ENCODE measurements at regions not wholly inside any gene's neighbourhood (a gene's known extent, or its start where the extent isn't known, plus 50 kb on each side); places are given as distances from the start of the nearest gene placed in this dataset.
"Not testable (repeated sequence)": the region's sequence is repeated elsewhere in the genome, so short reads cannot be mapped to it uniquely, and the experiment has no call there.

GRCh38 chr10:78212060-78212785, 178.6 kb downstream of the RPS24 start:
- DNase-seq: peak; percentile 24

GRCh38 chr10:78212786-78213175, 179.1 kb downstream of the RPS24 start:
- no peak for DNase-seq

- no peak for DNase-seq
Measured at GRCh38 chr10:78214955-78215354, 181.3 kb downstream of the RPS24 start.

GRCh38 chr10:78215645-78216044, 182.0 kb downstream of the RPS24 start:
- no peak for DNase-seq

GRCh38 chr10:78217336-78217735, 183.7 kb downstream of the RPS24 start:
- DNase-seq: no peak

GRCh38 chr10:78218798-78219490, 185.3 kb downstream of the RPS24 start:
- DNase-seq: no peak

- DNase-seq: not testable (repeated sequence)
Measured at GRCh38 chr10:78219568-78219967, 185.9 kb downstream of the RPS24 start.

GRCh38 chr10:78220781-78221180, 187.1 kb downstream of the RPS24 start:
- DNase-seq: no peak

GRCh38 chr10:78222096-78222790, 188.6 kb downstream of the RPS24 start:
- DNase-seq: no peak

GRCh38 chr10:78223088-78223487, 189.4 kb downstream of the RPS24 start:
- DNase-seq: no peak

- no peak for DNase-seq
Measured at GRCh38 chr10:78224602-78225001, 190.9 kb downstream of the RPS24 start.

GRCh38 chr10:78225594-78225993, 191.9 kb downstream of the RPS24 start:
- no peak for DNase-seq

GRCh38 chr10:78229489-78229888, 195.8 kb downstream of the RPS24 start:
- no peak for DNase-seq

GRCh38 chr10:78229950-78230675, 196.4 kb downstream of the RPS24 start:
- DNase-seq: no peak

- no peak for DNase-seq
Measured at GRCh38 chr10:78231327-78231726, 197.7 kb downstream of the RPS24 start.

GRCh38 chr10:78231939-78232338, 198.3 kb downstream of the RPS24 start:
- DNase-seq: no peak

GRCh38 chr10:78236416-78237015, 202.9 kb downstream of the RPS24 start:
- no peak for DNase-seq

- DNase-seq: not testable (repeated sequence)
Measured at GRCh38 chr10:78237951-78238350, 204.3 kb downstream of the RPS24 start.

GRCh38 chr10:78247266-78247665, 213.6 kb downstream of the RPS24 start:
- no peak for DNase-seq

- no peak for DNase-seq
Measured at GRCh38 chr10:78247821-78248220, 214.2 kb downstream of the RPS24 start.

- no peak for DNase-seq
Measured at GRCh38 chr10:78248651-78249464, 215.2 kb downstream of the RPS24 start.

GRCh38 chr10:78249690-78250089, 216.0 kb downstream of the RPS24 start:
- no peak for DNase-seq

Data from NCI-H524 treated with DMSO at 0.1 percent for 48 hours (cell line).